ENCODE measurements at regions not wholly inside any gene's neighbourhood (a gene's known extent, or its start where the extent isn't known, plus 50 kb on each side); places are given as distances from the start of the nearest gene placed in this dataset.

GRCh38 chr6:147759536-147759935 lies 251.0 kb downstream of the SAMD5 start:
- no peak for DNase-seq

GRCh38 chr6:147765541-147765940 lies 257.1 kb downstream of the SAMD5 start:
- no peak for DNase-seq

- no peak for DNase-seq
Observed at GRCh38 chr6:147768969-147769368, 260.5 kb downstream of the SAMD5 start.

- DNase-seq: no peak
Observed at GRCh38 chr6:147769496-147770087, 261.1 kb downstream of the SAMD5 start.

GRCh38 chr6:147770221-147770620 lies 261.7 kb downstream of the SAMD5 start:
- no peak for DNase-seq

GRCh38 chr6:147772724-147773123 lies 264.2 kb downstream of the SAMD5 start:
- no peak for DNase-seq

- no peak for DNase-seq
Observed at GRCh38 chr6:147774856-147775255, 266.4 kb downstream of the SAMD5 start.

- no peak for DNase-seq
Observed at GRCh38 chr6:147776631-147777213, 268.2 kb downstream of the SAMD5 start.

- DNase-seq: no peak
Observed at GRCh38 chr6:147779624-147780023, 271.1 kb downstream of the SAMD5 start.

GRCh38 chr6:147782302-147782701 lies 273.8 kb downstream of the SAMD5 start:
- DNase-seq: no peak

- no peak for DNase-seq
Observed at GRCh38 chr6:147784371-147784770, 275.9 kb downstream of the SAMD5 start.

- DNase-seq: no peak
Observed at GRCh38 chr6:147787417-147787816, 278.9 kb downstream of the SAMD5 start.

GRCh38 chr6:147789430-147789947 lies 281.0 kb downstream of the SAMD5 start:
- DNase-seq: no peak

- no peak for DNase-seq
Observed at GRCh38 chr6:147793871-147794643, 285.6 kb downstream of the SAMD5 start.

- DNase-seq: no peak
Observed at GRCh38 chr6:147802459-147802858, 294.0 kb downstream of the SAMD5 start.

GRCh38 chr6:147805155-147805554 lies 296.7 kb downstream of the SAMD5 start:
- DNase-seq: no peak

- no peak for DNase-seq
Observed at GRCh38 chr6:147806697-147807096, 298.2 kb downstream of the SAMD5 start.

GRCh38 chr6:147808640-147809039 lies 300.1 kb downstream of the SAMD5 start:
- no peak for DNase-seq

- no peak for DNase-seq
Observed at GRCh38 chr6:147811913-147812629, 303.6 kb downstream of the SAMD5 start.

GRCh38 chr6:147817042-147817689 lies 308.7 kb downstream of the SAMD5 start:
- no peak for DNase-seq

GRCh38 chr6:147820520-147820919 lies 312.0 kb downstream of the SAMD5 start:
- no peak for DNase-seq

GRCh38 chr6:147821295-147821897 lies 312.9 kb downstream of the SAMD5 start:
- DNase-seq: no peak
